Stimulated activated CD4-positive, alpha-beta T cell treated with anti-CD3 and anti-CD28 coated beads, Interleukin-1b, Interleukin-23, amount 100 ng/mL, for 4 hours (primary cell): ENCODE measurements at regions not wholly inside any gene's neighbourhood (a gene's known extent, or its start where the extent isn't known, plus 50 kb on each side); places are given as distances from the start of the nearest gene placed in this dataset.

Source experiments
- DNase-seq, 2 donors: peaks; one replicate each; pipeline ENCODE4 v3.0.0-alpha.2; 2020; ENCODE audit warnings: low read depth in 2 of 2

- no peak for DNase-seq
Measured at GRCh38 chr13:77480066-77480465, 55.4 kb upstream of the SCEL start.

GRCh38 chr13:77479326-77479725 is 56.2 kb upstream of the SCEL start:
- DNase-seq, result no peak

DNA sequence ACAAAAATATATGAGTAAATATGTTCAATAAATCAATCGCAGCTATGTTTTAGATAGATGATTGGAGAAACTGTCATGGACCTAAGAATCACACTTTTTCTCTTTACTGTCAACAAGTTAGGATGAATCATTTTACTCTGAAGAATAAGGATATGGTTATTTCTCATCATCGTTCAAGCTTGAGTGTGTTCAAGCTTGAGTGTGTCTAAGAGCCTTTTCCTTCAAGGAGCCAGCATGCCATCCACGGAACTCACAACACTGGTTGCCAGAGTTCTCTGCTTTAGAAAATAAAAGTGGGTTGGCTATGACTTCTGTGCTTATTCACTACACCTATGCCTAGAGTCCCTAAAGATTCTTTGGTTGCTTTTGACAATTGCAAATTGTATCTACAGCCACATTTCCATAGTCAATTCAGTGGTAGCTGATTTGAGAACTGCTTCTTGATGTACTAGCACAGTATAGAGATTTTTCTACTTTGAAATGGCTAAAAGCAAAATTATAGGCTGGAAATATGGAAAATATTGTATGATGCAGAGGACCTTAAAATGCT is 58.1 kb upstream of the SCEL start:
- no peak for DNase-seq

- DNase-seq, result no peak
Measured at GRCh38 chr13:77476456-77476855, 59.0 kb upstream of the SCEL start.

GRCh38 chr13:77475345-77476084 is 60.0 kb upstream of the SCEL start:
- DNase-seq, result no peak

GRCh38 chr13:77470986-77471385 is 64.5 kb upstream of the SCEL start:
- no peak for DNase-seq

DNA sequence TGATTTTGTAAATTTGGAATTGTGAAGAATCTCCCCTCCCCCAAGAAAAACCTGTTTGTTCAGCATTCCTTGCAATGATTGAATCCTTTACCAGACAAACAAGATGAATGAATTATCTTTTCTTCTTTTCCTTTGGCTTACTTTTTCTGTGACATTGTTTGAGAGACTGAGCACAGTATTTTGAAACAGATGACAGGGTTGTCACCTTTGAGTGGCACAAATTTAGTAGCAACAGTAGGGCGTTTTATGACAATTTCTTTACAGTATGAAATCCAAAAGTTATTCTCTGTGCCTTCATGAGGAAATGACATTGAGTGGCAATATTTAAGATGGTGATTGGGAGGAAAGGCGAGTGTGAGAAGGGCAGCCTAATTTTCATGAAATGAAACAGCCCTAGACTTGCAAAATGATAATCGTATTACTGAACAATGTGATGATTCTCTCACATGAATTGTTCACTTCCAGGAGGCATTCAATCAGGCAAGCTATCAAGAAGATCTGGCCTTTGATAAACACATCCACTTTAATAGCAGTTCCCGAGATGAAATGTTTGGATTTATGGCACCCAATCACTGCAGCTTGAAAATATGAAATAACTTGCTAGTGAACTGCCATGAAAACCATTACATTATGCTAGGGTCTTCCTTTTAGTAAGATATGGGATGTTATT is 68.6 kb upstream of the SCEL start:
- DNase-seq, result no peak

DNA sequence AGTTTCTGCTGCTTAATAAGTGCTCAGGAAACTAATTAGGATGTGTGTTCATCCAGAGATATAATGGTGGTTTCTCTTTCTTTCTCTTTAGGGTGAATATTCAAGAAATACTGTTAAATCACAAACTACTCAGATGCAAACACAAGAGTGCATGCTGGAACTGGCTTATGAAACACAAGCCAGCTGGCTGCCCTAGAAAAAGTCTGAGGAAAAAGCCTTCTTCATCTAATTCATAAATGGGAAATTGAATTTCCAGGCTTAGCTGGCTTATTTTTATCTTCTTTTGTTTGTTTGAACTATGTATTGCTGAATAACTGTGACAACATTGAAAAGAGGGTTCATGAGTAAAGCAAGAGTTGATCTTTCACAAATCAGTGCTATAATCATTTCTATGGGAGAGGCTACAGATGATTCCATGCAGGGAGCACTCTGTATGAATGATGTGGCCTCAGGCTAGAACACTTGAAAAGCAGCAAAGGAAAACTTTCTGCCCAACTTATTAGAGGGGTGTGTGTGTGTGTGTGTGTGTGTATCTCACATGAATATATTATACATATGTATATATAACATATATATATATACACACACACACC is 69.8 kb upstream of the SCEL start:
- DNase-seq, result no peak

DNA sequence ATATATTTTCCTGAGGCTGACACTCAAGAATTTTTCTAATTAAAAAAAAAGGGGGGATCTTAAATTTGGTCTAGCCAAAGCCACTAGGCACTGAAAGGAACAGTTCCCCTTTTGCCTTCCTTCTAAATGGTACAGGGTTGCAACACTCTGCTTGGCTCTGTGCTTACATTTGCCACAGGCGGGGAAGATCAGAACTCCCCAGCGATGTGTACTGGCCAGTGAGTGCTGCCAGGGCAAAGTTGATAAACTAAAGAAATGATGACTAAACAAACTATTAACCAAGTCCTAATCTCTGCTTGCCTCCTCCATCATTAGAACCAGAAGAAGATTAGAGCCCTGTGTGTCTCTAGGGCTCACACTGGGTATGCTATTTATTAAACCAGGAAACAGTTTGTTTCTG is 75.3 kb upstream of the SCEL start:
- no peak for DNase-seq

DNA sequence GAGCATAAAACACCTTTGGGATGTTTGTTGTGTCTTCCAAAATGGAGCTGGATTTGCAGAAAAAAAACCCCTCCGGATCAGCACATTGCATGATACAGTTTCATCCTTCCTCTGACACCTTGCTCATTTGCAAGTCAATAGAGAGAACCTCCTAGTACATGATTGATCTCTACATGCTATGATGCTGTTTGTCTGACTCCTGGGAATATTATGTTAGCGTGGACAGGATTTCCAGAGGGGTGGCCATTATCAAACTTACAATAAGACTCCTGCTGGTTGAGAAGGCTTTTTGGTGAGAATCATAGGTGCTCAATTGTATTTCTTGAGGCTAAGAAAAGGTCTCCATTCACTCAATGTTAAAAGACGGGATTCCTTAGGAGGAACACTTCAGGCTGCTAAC is 75.9 kb upstream of the SCEL start:
- DNase-seq, result no peak

DNA sequence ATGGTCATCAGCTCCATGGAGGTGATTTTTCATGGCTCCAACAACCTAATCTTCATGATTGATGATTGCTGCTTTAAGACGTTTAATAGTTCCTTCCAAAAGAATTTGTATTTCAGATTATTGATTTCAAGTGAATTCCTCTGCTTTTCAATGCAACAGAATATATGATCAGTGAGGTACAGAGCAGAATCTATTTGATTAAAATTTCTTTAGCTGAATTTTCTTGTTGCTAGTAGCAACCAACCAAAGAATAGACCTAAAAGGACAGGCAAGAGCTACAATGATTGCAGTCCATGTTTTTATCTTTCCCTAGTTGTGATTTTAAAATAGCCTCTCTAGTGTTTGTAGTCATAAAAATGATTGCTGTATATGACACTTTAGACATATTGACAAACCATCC is 76.8 kb upstream of the SCEL start:
- DNase-seq, result no peak

- no peak for DNase-seq
Measured at GRCh38 chr13:77457966-77458365, 77.5 kb upstream of the SCEL start.

- no peak for DNase-seq
Measured at GRCh38 chr13:77456271-77456670, 79.2 kb upstream of the SCEL start.

DNA sequence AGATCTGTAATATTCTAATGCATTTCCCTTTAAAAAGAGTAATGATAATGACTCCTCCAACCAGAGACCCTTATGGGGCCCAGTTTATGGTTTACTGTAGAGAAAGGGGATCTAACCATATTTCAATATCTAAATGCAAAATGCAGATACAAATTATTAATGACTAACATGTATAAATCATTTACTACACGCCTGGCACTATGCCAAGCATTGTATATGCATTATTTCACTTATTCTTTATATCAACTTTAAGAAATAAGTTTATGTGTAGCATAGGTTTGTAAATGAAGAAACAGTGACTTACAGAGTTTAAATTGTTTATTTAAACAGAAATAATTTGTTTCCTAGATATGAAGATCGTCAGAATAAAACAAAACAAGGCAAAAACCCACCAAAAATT is 86.2 kb upstream of the SCEL start:
- no peak for DNase-seq

DNA sequence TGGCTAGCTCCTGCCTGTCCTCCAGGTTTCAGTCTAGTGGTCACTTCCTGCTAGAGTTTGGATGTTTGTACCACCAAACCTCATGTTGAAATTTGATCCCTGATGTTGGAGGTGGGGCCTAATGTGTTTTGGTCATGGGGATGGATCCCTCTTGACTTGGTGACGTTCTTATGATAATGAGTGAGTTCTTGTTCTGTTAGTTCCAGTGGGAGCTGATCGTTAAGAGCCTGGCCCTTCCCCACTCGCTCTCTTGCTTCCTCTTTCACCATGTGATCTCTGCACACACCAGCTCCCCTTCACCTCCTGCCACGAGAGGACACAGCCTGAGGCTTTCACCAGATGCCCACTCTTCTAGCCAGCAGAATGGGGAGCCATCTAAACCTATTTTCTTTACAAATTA is 86.8 kb upstream of the SCEL start:
- no peak for DNase-seq

GRCh38 chr13:77443511-77443910 is 92.0 kb upstream of the SCEL start:
- no peak for DNase-seq

DNA sequence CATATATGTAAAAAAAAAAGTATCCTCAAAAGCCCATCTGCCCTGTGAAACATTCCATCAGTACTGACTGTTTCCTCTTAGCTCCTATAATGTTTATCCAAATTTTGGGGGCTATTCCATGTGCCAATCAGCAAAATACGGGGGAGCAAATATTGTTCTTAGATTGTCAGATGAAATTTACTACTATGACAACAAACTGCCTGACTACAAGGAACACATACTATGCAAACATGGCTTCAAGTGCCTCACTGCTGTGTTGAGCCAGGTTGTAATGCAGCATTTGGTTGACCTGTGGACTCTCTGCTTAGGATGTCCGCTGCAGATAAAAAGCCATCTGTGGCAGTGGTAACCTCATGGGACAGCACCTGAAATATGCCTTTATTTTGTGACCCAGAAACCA is 98.2 kb upstream of the SCEL start:
- DNase-seq, result no peak

GRCh38 chr13:77434289-77434688 is 101.2 kb upstream of the SCEL start:
- DNase-seq, result no peak

GRCh38 chr13:77431449-77431848 is 104.1 kb upstream of the SCEL start:
- DNase-seq, result no peak

DNA sequence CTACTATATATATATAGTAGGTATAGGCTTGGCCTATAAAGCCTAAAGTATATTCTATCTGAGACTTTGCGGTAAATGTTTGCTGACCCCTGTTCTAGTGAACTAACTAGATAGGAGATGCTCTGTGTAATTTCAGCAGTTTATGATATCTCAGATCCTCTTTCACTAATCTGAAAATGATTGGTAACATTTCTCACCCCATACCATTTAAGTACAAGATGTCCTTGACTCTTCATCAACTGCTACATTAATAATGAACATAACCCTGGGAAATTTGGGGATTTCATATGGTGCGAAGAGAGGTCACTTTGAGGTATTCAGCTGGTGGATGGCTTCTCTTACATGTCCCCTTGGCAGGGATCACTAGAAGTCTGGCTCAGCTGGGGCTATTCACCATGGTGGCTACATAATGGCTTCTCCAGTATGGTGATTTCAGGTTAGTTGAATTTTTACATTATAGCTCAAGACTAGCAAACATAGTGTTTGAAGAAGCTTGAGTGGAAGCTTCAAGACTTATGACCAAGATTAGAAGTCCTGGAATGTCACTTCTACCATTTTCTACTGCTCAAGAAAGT is 103.6 kb upstream of the MYCBP2 start:
- no peak for DNase-seq

DNA sequence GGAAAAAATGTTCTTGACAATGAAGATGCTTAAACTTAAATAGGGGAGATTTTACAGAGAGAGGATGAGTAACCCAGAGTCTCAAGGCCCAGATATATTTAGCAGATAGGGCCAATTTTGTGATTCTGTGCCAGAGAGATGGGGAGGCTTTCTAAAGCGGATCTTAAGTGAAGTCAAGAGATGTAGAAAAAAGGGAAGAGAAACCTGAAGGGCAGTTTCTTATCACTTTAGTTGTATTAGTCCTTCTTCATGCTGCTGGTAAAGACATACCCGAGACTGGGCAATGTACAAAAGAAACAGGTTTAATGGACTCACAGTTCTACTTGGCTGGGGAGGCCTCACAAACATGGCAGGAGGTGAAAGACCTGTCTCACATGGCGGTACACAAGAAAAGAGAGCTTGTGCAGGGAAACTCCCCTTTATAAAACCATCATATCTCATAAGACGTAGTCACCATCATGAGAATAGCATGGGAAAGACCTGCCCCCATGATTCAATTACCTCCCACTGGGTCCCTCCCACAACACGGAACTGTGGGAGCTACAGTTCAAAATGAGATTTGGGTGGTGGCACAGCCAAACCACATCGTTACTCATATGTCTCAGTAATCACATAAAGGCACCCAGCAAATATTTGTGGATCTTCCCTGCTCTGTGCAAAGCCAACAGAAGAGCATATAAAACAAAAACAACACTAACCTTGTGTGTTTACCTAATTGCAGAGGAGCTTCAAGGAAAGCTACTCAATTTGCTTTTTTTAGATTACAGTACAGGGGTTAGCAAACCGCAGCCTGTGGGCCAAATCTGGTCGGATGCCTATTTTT is 102.6 kb upstream of the MYCBP2 start:
- peak; percentile 2 for DNase-seq

GRCh38 chr13:77425705-77426104 is 98.8 kb upstream of the MYCBP2 start:
- DNase-seq, result no peak
